ENCODE measurements at regions not wholly inside any gene's neighbourhood (a gene's known extent, or its start where the extent isn't known, plus 50 kb on each side); places are given as distances from the start of the nearest gene placed in this dataset.

- Histone ChIP-seq H3K4me1 (ENCODE audit: low read depth) (peaks cover 22% of the 10 kb centered on the region), H3K4me3 (no peak overlapping the region), H3K36me3 (ENCODE audit: low read depth) (no peaks in the 10 kb centered on the region), H3K9me3 (no peaks in the 10 kb centered on the region)
- ATAC-seq, result peak; percentile 89
- intact Hi-C loops (cut with DNase I, micrococcal nuclease), result no loop called here
- peak in 1 of 3 donors; percentile 72 for DNase-seq
- TF ChIP-seq CTCF (IDR thresholded peaks at IDR 0.05), result no peak
Observed at GRCh38 chr4:148850257-148850995, 408.2 kb upstream of the NR3C2 start.

GRCh38 chr4:148849581-148849980 lies 407.4 kb upstream of the NR3C2 start:
- no peak for TF ChIP-seq CTCF (IDR thresholded peaks at IDR 0.05)
- H3K4me3 ChIP-seq, result no peak overlapping the region
- H3K9me3 ChIP-seq, result no peaks in the 10 kb centered on the region
- H3K36me3 ChIP-seq (ENCODE audit: low read depth), result no peaks in the 10 kb centered on the region
- ATAC-seq, result peak; percentile 1
- peaks cover 22% of the 10 kb centered on the region for H3K4me1 ChIP-seq (ENCODE audit: low read depth)
- no peak for DNase-seq
- intact Hi-C loops (cut with DNase I, micrococcal nuclease), result no loop called here

- H3K9me3 ChIP-seq, result no peaks in the 10 kb centered on the region
Observed at GRCh38 chr4:148847544-148848255, 405.5 kb upstream of the NR3C2 start.

GRCh38 chr4:148845609-148846008 lies 403.4 kb upstream of the NR3C2 start:
- ATAC-seq (no peak), DNase-seq (no peak)
- no peak for TF ChIP-seq CTCF (IDR thresholded peaks at IDR 0.05)
- no peak overlapping the region for H3K4me3 ChIP-seq
- intact Hi-C loops (cut with DNase I, micrococcal nuclease), result no loop called here
- H3K36me3 ChIP-seq (ENCODE audit: low read depth), result no peaks in the 10 kb centered on the region
- H3K4me1 ChIP-seq (ENCODE audit: low read depth), result peaks cover 22% of the 10 kb centered on the region
- H3K9me3 ChIP-seq, result no peaks in the 10 kb centered on the region

More at GRCh38 chr4:148847544-148848255, 405.5 kb upstream of the NR3C2 start:
- no peaks in the 10 kb centered on the region for H3K36me3 ChIP-seq (ENCODE audit: low read depth)
- H3K4me3 ChIP-seq, result no peak overlapping the region
- H3K4me1 ChIP-seq (ENCODE audit: low read depth), result peaks cover 22% of the 10 kb centered on the region
- peak; percentile 37 to 57 (median 42) for DNase-seq
- intact Hi-C loops (cut with DNase I, micrococcal nuclease), result no loop called here
- TF ChIP-seq CTCF (IDR thresholded peaks at IDR 0.05), result no peak
- peak; percentile 49 for ATAC-seq

- intact Hi-C loops (cut with DNase I, micrococcal nuclease), result no loop called here
- Histone ChIP-seq H3K4me1 (ENCODE audit: low read depth) (peaks cover 13% of the 10 kb centered on the region), H3K36me3 (ENCODE audit: low read depth) (no peaks in the 10 kb centered on the region), H3K4me3 (no peak overlapping the region), H3K9me3 (no peaks in the 10 kb centered on the region)
- no peak for TF ChIP-seq CTCF (IDR thresholded peaks at IDR 0.05)
- ATAC-seq, result no peak
- no peak for DNase-seq
Observed at GRCh38 chr4:148843625-148844024, 401.4 kb upstream of the NR3C2 start.

All from mucosa of descending colon (tissue), 3 donors.